HCT116 (cell line): ENCODE measurements at regions not wholly inside any gene's neighbourhood (a gene's known extent, or its start where the extent isn't known, plus 50 kb on each side); places are given as distances from the start of the nearest gene placed in this dataset.

Experiments
- ATAC-seq: fragments of 200-7000 bp; cut with Tn5 transposase; 2 replicates; pipeline ENCODE4 v1.9.1; 2020; ENCODE audit warnings: mild to moderate bottlenecking, moderate library complexity
- BruUV-seq: library from RNA; stranded (reverse); fragments of 400-500 nt; replicated peaks from 2 replicates; lab custom pipeline; 2021; lab: Mats Ljungman, UMichigan
- CTCF ChIA-PET: fragments of 300-600 bp; sonication (Branson Sonifier 250); formaldehyde crosslinking; loops from one replicate; lab custom pipeline; 2021; ENCODE audit warnings: antibody characterized with exemption; lab: Charles Lee
- POLR2A ChIA-PET: fragments of 300-600, 350-600 bp; sonication (Branson Sonifier 250); formaldehyde crosslinking; loops from one replicate; lab custom pipeline; 2021; ENCODE audit warnings: antibody characterized with exemption; lab: Charles Lee
- RAD21 ChIA-PET, 2 experiments: fragments of 300-600 bp; sonication (Branson Sonifier 250); formaldehyde crosslinking; loops; one replicate each; lab custom pipeline; 2023; ENCODE audit warnings: low total read pairs in 2 of 2; ENCODE audit not compliant: uncharacterized antibody in 2 of 2, unreplicated experiment in 2 of 2, low non-redundant PET in 1 of 2; lab: Charles Lee
- DNase-seq: peaks from one replicate; pipeline ENCODE4 v3.0.0-alpha.2; 2010; ENCODE audit warnings: low read depth, low spot score
- H2AFZ ChIP-seq: fragments of 200-600 bp; shearing (Covaris generic), sonication (generic); 2 replicates; pipeline ENCODE4 v1.6.1; 2017; ENCODE audit warnings: low read depth, mixed run types, mixed read lengths, antibody characterized with exemption, low read length; ENCODE audit not compliant: poor library complexity, severe bottlenecking
- H3K27ac ChIP-seq: 2 replicates; pipeline ENCODE4 v1.5.1; 2012; ENCODE audit warnings: low read depth, low read length
- H3K27me3 ChIP-seq: fragments of 200-600 bp; sonication (generic); 2 replicates; pipeline ENCODE4 v1.6.1; 2016; ENCODE audit warnings: mixed run types, low read length, mixed read lengths; ENCODE audit not compliant: insufficient read depth
- H3K36me3 ChIP-seq, 2 experiments: fragments of 200-500 bp in 1 of 2; fragments of 200-600 bp in 1 of 2; sonication (Bioruptor generic) in 1 of 2; sonication (generic) in 1 of 2; 2 replicates each; pipeline versions ENCODE4 v1.5.1 to v1.6.1; 2014 to 2016; ENCODE audit warnings: low read length in 2 of 2, inconsistent platforms in 1 of 2, mixed read lengths in 1 of 2, mixed run types in 1 of 2; ENCODE audit not compliant: insufficient read depth in 2 of 2, control insufficient read depth in 1 of 2
- H3K4me1 ChIP-seq, 2 experiments: fragments of 200-600 bp in 1 of 2; sonication (generic) in 1 of 2; 2 replicates each; pipeline versions ENCODE4 v1.5.1 to v1.6.1; 2012 to 2017; ENCODE audit warnings: low read length in 2 of 2, inconsistent platforms in 1 of 2, mild to moderate bottlenecking in 1 of 2, mixed read lengths in 1 of 2, mixed run types in 1 of 2, moderate library complexity in 1 of 2; ENCODE audit not compliant: insufficient read depth in 2 of 2, control insufficient read depth in 1 of 2
- H3K4me2 ChIP-seq: fragments of 200-600 bp; sonication (generic); 2 replicates; pipeline ENCODE4 v1.6.1; 2017; ENCODE audit warnings: mixed run types, low read length, mixed read lengths
- H3K4me3 ChIP-seq, 2 experiments: fragments of 200-600 bp in 1 of 2; sonication (generic) in 1 of 2; replicated peaks in 1 of 2; 2 replicates each; pipeline ENCODE4 v1.5.1; 2011 to 2016; ENCODE audit warnings: low read length in 2 of 2, control low read depth in 1 of 2, low read depth in 1 of 2, mild to moderate bottlenecking in 1 of 2, mixed read lengths in 1 of 2, mixed run types in 1 of 2
- H3K79me2 ChIP-seq: fragments of 200-600 bp; sonication (generic); 2 replicates; pipeline ENCODE4 v1.6.1; 2017; ENCODE audit warnings: mild to moderate bottlenecking, mixed run types, low read length, moderate library complexity, mixed read lengths; ENCODE audit not compliant: insufficient read depth
- H3K9ac ChIP-seq: fragments of 200-600 bp; sonication (generic); 2 replicates; pipeline ENCODE4 v1.6.1; 2016; ENCODE audit warnings: low read length, mixed read lengths
- H3K9me2 ChIP-seq: fragments of 200-600 bp; sonication (generic), shearing (Covaris generic); 2 replicates; pipeline ENCODE4 v1.6.1; 2017; ENCODE audit warnings: mixed run types, mild to moderate bottlenecking, moderate library complexity; ENCODE audit not compliant: insufficient read depth
- H3K9me3 ChIP-seq, 2 experiments: fragments of 200-500 bp in 1 of 2; fragments of 200-600 bp in 1 of 2; sonication (Bioruptor generic) in 1 of 2; sonication (generic) in 1 of 2; 2 replicates each; pipeline ENCODE4 v1.6.1; 2014 to 2017; ENCODE audit warnings: low read length in 2 of 2, mixed read lengths in 2 of 2, inconsistent platforms in 1 of 2, low read depth in 1 of 2, mild to moderate bottlenecking in 1 of 2, mixed run types in 1 of 2, moderate library complexity in 1 of 2; ENCODE audit not compliant: control insufficient read depth in 1 of 2, insufficient read depth in 1 of 2
- H4K20me1 ChIP-seq: fragments of 200-600 bp; sonication (generic), shearing (Covaris generic); 2 replicates; pipeline ENCODE4 v1.6.1; 2017; ENCODE audit warnings: mixed run types, mild to moderate bottlenecking, moderate library complexity; ENCODE audit not compliant: insufficient read depth
- ATF3 ChIP-seq: IDR thresholded peaks from 2 replicates; pipeline ENCODE4 v1.6.1; 2012
- CBX3 ChIP-seq: IDR thresholded peaks from 2 replicates; pipeline ENCODE4 v1.6.1; 2012; ENCODE audit warnings: low read depth
- CEBPB ChIP-seq: IDR thresholded peaks from 2 replicates; pipeline ENCODE4 v1.6.1; 2012; ENCODE audit warnings: low read depth
- CTCF ChIP-seq, 3 experiments: fragments of 200-600 bp in 1 of 3; sonication (generic) in 1 of 3; IDR thresholded peaks in 2 of 3; conservative IDR thresholded peaks in 1 of 3; 2 replicates each; pipeline ENCODE4 v1.5.1; 2012 to 2017; ENCODE audit warnings: low read depth in 2 of 3, low read length in 2 of 3, antibody characterized with exemption in 1 of 3, borderline replicate concordance in 1 of 3, control low read depth in 1 of 3, mild to moderate bottlenecking in 1 of 3, mixed read lengths in 1 of 3, mixed run types in 1 of 3, moderate library complexity in 1 of 3; ENCODE audit not compliant: insufficient read depth in 1 of 3
- EGR1 ChIP-seq: IDR thresholded peaks from 2 replicates; pipeline ENCODE4 v1.6.1; 2012; ENCODE audit warnings: low read depth
- ELF1 ChIP-seq: IDR thresholded peaks from 2 replicates; pipeline ENCODE4 v1.6.1; 2012; ENCODE audit warnings: low read depth, borderline replicate concordance
- EZH2 ChIP-seq: fragments of 200-600 bp; sonication (generic); IDR thresholded peaks from 2 replicates; pipeline ENCODE4 v1.6.1; 2017; ENCODE audit warnings: antibody characterized with exemption, mixed run types
- FOSL1 ChIP-seq: IDR thresholded peaks from 2 replicates; pipeline ENCODE4 v1.6.1; 2012; ENCODE audit warnings: low read depth
- JUND ChIP-seq: IDR thresholded peaks from 2 replicates; pipeline ENCODE4 v1.6.1; 2012
- POLR2AphosphoS5 ChIP-seq: IDR thresholded peaks from 2 replicates; pipeline ENCODE4 v1.6.1; 2011; ENCODE audit warnings: mild to moderate bottlenecking, low read depth, low read length, moderate library complexity
- RAD21 ChIP-seq: IDR thresholded peaks from 2 replicates; pipeline ENCODE4 v1.6.1; 2012; ENCODE audit warnings: low read depth, mild to moderate bottlenecking
- SIN3A ChIP-seq: IDR thresholded peaks from 2 replicates; pipeline ENCODE4 v1.6.1; 2012; ENCODE audit warnings: low read depth
- SP1 ChIP-seq: IDR thresholded peaks from 2 replicates; pipeline ENCODE4 v1.6.1; 2012; ENCODE audit warnings: low read depth
- SRF ChIP-seq: IDR thresholded peaks from 2 replicates; pipeline ENCODE4 v1.6.1; 2012; ENCODE audit warnings: low read depth
- YY1 ChIP-seq: IDR thresholded peaks from 2 replicates; pipeline ENCODE4 v1.6.1; 2011; ENCODE audit warnings: low read length, low read depth, moderate library complexity, mild to moderate bottlenecking; ENCODE audit not compliant: insufficient replicate concordance; ENCODE audit errors: extremely low read depth
- ZBTB33 ChIP-seq: IDR thresholded peaks from 2 replicates; pipeline ENCODE4 v1.6.1; 2011; ENCODE audit warnings: mild to moderate bottlenecking, low read length, moderate library complexity; ENCODE audit not compliant: insufficient replicate concordance; ENCODE audit errors: extremely low read depth
- ZFX ChIP-seq: fragments of 450-650 bp; IDR thresholded peaks from 2 replicates; pipeline ENCODE4 v1.6.1; 2017
- intact Hi-C: fragments of 100-400 bp; cut with micrococcal nuclease; formaldehyde crosslinking; loops from 2 replicates; pipeline ENCODE4 v1.10.0; 2022

- H3K36me3 ChIP-seq: no peaks in the 10 kb centered on the region
- no TSS peak for BruUV-seq
- ChIA-PET RAD21 (no interaction called here), CTCF (no interaction called here)
- no peak for ATAC-seq
- no peak overlapping the region for H3K4me3 ChIP-seq
- H3K27ac ChIP-seq: no peak overlapping the region
- H3K4me2 ChIP-seq: no peak overlapping the region
- no peaks in the 10 kb centered on the region for H3K79me2 ChIP-seq
- H2AFZ ChIP-seq: no peak overlapping the region
- no peaks in the 10 kb centered on the region for H4K20me1 ChIP-seq
- TF ChIP-seq ZBTB33: no peak
- TF ChIP-seq CEBPB: no peak
- no peak for TF ChIP-seq RAD21
- no peak for TF ChIP-seq SIN3A
- TF ChIP-seq SRF: no peak
- TF ChIP-seq ELF1: no peak
- no peak for TF ChIP-seq FOSL1
- no peak for TF ChIP-seq SP1
- no peak for TF ChIP-seq ATF3
- no peak for TF ChIP-seq EZH2
- no peak for TF ChIP-seq CTCF (IDR thresholded peaks at IDR 0.05 in 2 of 3, conservative IDR thresholded peaks at IDR 0.05 in 1 of 3; ENCODE audit: borderline replicate concordance in 1 of 3, insufficient read depth in 1 of 3, low read depth in 2 of 3, low read length in 2 of 3)
- TF ChIP-seq ZFX: no peak
- no peak for TF ChIP-seq CBX3
- no peak for TF ChIP-seq YY1
- TF ChIP-seq JUND: no peak
- no peak for TF ChIP-seq EGR1
- TF ChIP-seq POLR2AphosphoS5: no peak
- TF ChIP-seq, all 23 proteins: peak for 0
- Histone ChIP-seq H3K9me2 (no peaks in the 10 kb centered on the region), H3K9me3 (no peaks in the 10 kb centered on the region), H3K4me1 (no peaks in the 10 kb centered on the region), H3K27me3 (no peaks in the 10 kb centered on the region), H3K9ac (no peak overlapping the region)
- intact Hi-C loops: no loop called here
- no peak for DNase-seq
- POLR2A ChIA-PET: no interaction called here
Observed at GRCh38 chr10:131406676-131407392, 95.3 kb upstream of the TCERG1L start.
